DND-41 (cell line): ENCODE measurements at regions not wholly inside any gene's neighbourhood (a gene's known extent, or its start where the extent isn't known, plus 50 kb on each side); places are given as distances from the start of the nearest gene placed in this dataset.

ENCODE experiments used
- EZH2 ChIP-seq: IDR thresholded peaks from 3 replicates; pipeline ENCODE4 v1.6.1; 2012; ENCODE audit warnings: borderline replicate concordance, low read depth, mild to moderate bottlenecking, moderate library complexity, low read length, inconsistent platforms; ENCODE audit not compliant: severe bottlenecking
- TF ChIP-seq, protein P1 (sequence below): IDR thresholded peaks from 2 replicates; pipeline ENCODE4 v1.5.1; 2012; ENCODE audit warnings: borderline replicate concordance, low read length, moderate library complexity, mild to moderate bottlenecking; ENCODE audit not compliant: poor library complexity, severe bottlenecking; ENCODE audit errors: extremely low read depth

- TF ChIP-seq, protein P1, sequence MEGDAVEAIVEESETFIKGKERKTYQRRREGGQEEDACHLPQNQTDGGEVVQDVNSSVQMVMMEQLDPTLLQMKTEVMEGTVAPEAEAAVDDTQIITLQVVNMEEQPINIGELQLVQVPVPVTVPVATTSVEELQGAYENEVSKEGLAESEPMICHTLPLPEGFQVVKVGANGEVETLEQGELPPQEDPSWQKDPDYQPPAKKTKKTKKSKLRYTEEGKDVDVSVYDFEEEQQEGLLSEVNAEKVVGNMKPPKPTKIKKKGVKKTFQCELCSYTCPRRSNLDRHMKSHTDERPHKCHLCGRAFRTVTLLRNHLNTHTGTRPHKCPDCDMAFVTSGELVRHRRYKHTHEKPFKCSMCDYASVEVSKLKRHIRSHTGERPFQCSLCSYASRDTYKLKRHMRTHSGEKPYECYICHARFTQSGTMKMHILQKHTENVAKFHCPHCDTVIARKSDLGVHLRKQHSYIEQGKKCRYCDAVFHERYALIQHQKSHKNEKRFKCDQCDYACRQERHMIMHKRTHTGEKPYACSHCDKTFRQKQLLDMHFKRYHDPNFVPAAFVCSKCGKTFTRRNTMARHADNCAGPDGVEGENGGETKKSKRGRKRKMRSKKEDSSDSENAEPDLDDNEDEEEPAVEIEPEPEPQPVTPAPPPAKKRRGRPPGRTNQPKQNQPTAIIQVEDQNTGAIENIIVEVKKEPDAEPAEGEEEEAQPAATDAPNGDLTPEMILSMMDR = no peak
- no peak for TF ChIP-seq EZH2
Observed at GRCh38 chr3:24631481-24631880, 136.8 kb upstream of the THRB start.
